ENCODE measurements at regions not wholly inside any gene's neighbourhood (a gene's known extent, or its start where the extent isn't known, plus 50 kb on each side); places are given as distances from the start of the nearest gene placed in this dataset.

- Histone ChIP-seq H3K36me3 (ENCODE audit: low read length) (no peaks in the 10 kb centered on the region), H3K9me3 (ENCODE audit: insufficient read depth, low read length) (no peaks in the 10 kb centered on the region), H2AFZ (ENCODE audit: low read depth, low read length, severe bottlenecking) (no peak overlapping the region), H3K27me3 (ENCODE audit: low read length) (no peaks in the 10 kb centered on the region), H3K79me2 (ENCODE audit: insufficient read depth, low read length) (no peaks in the 10 kb centered on the region), H3K27ac (ENCODE audit: low read depth, low read length) (no peak overlapping the region), H3F3A (ENCODE audit: insufficient read depth) (no peaks in the 10 kb centered on the region), H3K9ac (ENCODE audit: low read length) (no peak overlapping the region), H3K9me2 (replicated peaks; ENCODE audit: insufficient read depth, low read length) (no peaks in the 10 kb centered on the region), H3K4me2 (ENCODE audit: low read depth, low read length, poor library complexity, severe bottlenecking) (no peak overlapping the region), H3K4me3 (ENCODE audit: insufficient read depth, low read length, poor library complexity, severe bottlenecking) (no peak overlapping the region), H4K20me1 (ENCODE audit: low read depth, low read length) (no peaks in the 10 kb centered on the region)
- no peak for TF ChIP-seq CTCF (IDR thresholded peaks at IDR 0.05; ENCODE audit: insufficient read depth, low read length, poor library complexity, severe bottlenecking)
- no peak for TF ChIP-seq EZH2phosphoT487 (conservative IDR thresholded peaks at IDR 0.05; ENCODE audit: low read length)
Observed at GRCh38 chr1:95829556-95829955, 595.5 kb downstream of the RWDD3 start.

GRCh38 chr1:95832370-95832769, 598.4 kb downstream of the RWDD3 start:
- H3K4me3 ChIP-seq (ENCODE audit: insufficient read depth, low read length, poor library complexity, severe bottlenecking): no peak overlapping the region
- H3K4me2 ChIP-seq (ENCODE audit: low read depth, low read length, poor library complexity, severe bottlenecking): no peak overlapping the region
- H4K20me1 ChIP-seq (ENCODE audit: low read depth, low read length): no peaks in the 10 kb centered on the region
- TF ChIP-seq CTCF (IDR thresholded peaks at IDR 0.05; ENCODE audit: insufficient read depth, low read length, poor library complexity, severe bottlenecking) (no peak), EZH2phosphoT487 (conservative IDR thresholded peaks at IDR 0.05; ENCODE audit: low read length) (no peak)
- no peaks in the 10 kb centered on the region for H3F3A ChIP-seq (ENCODE audit: insufficient read depth)
- H3K9me3 ChIP-seq (ENCODE audit: insufficient read depth, low read length): no peaks in the 10 kb centered on the region
- H3K9me2 ChIP-seq (replicated peaks; ENCODE audit: insufficient read depth, low read length): no peaks in the 10 kb centered on the region
- H3K27ac ChIP-seq (ENCODE audit: low read depth, low read length): no peak overlapping the region
- H3K27me3 ChIP-seq (ENCODE audit: low read length): no peaks in the 10 kb centered on the region
- no peaks in the 10 kb centered on the region for H3K79me2 ChIP-seq (ENCODE audit: insufficient read depth, low read length)
- no peak overlapping the region for H2AFZ ChIP-seq (ENCODE audit: low read depth, low read length, severe bottlenecking)
- no peaks in the 10 kb centered on the region for H3K36me3 ChIP-seq (ENCODE audit: low read length)
- H3K9ac ChIP-seq (ENCODE audit: low read length): no peak overlapping the region

GRCh38 chr1:95849439-95849838, 615.4 kb downstream of the RWDD3 start:
- H3K79me2 ChIP-seq (ENCODE audit: insufficient read depth, low read length): no peaks in the 10 kb centered on the region
- H4K20me1 ChIP-seq (ENCODE audit: low read depth, low read length): no peaks in the 10 kb centered on the region
- no peak overlapping the region for H2AFZ ChIP-seq (ENCODE audit: low read depth, low read length, severe bottlenecking)
- no peaks in the 10 kb centered on the region for H3K9me2 ChIP-seq (replicated peaks; ENCODE audit: insufficient read depth, low read length)
- no peaks in the 10 kb centered on the region for H3F3A ChIP-seq (ENCODE audit: insufficient read depth)
- no peaks in the 10 kb centered on the region for H3K27me3 ChIP-seq (ENCODE audit: low read length)
- H3K27ac ChIP-seq (ENCODE audit: low read depth, low read length): no peak overlapping the region
- no peak overlapping the region for H3K4me3 ChIP-seq (ENCODE audit: insufficient read depth, low read length, poor library complexity, severe bottlenecking)
- no peak for TF ChIP-seq CTCF (IDR thresholded peaks at IDR 0.05; ENCODE audit: insufficient read depth, low read length, poor library complexity, severe bottlenecking)
- no peak for TF ChIP-seq EZH2phosphoT487 (conservative IDR thresholded peaks at IDR 0.05; ENCODE audit: low read length)
- H3K36me3 ChIP-seq (ENCODE audit: low read length): no peaks in the 10 kb centered on the region
- H3K9me3 ChIP-seq (ENCODE audit: insufficient read depth, low read length): no peaks in the 10 kb centered on the region
- H3K4me2 ChIP-seq (ENCODE audit: low read depth, low read length, poor library complexity, severe bottlenecking): no peak overlapping the region
- no peak overlapping the region for H3K9ac ChIP-seq (ENCODE audit: low read length)
